IPS-18c (cell line): ENCODE measurements at regions not wholly inside any gene's neighbourhood (a gene's known extent, or its start where the extent isn't known, plus 50 kb on each side); places are given as distances from the start of the nearest gene placed in this dataset.

Experiments
- H3K4me3 ChIP-seq: 2 replicates; pipeline ENCODE4 v1.7.0; 2013; ENCODE audit warnings: low read depth, mild to moderate bottlenecking, low read length, moderate library complexity; ENCODE audit not compliant: insufficient read depth
- H3K9me3 ChIP-seq: one replicate; pipeline ENCODE4 v1.6.1; 2013; ENCODE audit warnings: mild to moderate bottlenecking, low read length, moderate library complexity; ENCODE audit not compliant: control insufficient read depth, insufficient read depth

DNA sequence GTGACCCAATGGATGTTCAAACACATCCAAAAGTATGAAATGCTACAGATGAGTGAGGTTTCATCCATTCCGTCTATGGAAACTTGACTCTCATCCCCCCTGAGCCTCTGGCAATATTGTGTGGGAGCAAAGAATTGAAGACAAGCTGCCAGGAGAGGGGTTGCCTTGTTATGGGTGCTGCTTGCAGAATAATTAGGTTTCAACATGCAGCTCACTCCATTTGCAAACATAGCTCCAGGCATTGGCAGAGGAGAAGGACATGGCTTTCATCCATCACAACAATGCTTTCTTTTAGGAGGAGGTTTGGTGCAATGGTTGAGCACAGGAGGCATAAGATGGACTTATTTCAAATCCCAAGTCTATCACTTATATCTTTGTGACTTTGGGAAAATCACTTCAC, 220.7 kb upstream of the SRRM4 start:
- H3K4me3 ChIP-seq: no peak overlapping the region
- no peaks in the 10 kb centered on the region for H3K9me3 ChIP-seq

DNA sequence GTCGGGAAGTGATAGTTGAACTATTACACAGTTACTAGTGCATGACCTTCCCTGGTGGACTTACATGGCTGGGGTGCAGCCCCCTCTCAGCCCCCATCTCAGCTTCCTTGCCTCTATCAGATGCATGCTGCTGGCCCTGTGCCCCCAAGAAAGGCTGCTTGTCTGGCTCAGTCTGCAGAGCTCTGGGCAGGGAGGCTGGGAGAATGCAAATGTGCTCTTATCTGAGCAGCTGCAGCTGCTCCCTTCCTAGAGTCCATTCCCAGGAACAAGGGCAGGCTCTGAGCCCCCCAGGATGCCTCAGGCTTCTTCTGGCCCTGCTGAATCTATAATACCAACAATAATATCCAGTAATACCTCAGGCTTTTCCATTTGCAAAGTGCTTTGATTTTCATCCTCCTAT, 218.1 kb upstream of the SRRM4 start:
- no peaks in the 10 kb centered on the region for H3K9me3 ChIP-seq
- H3K4me3 ChIP-seq: no peak overlapping the region

DNA sequence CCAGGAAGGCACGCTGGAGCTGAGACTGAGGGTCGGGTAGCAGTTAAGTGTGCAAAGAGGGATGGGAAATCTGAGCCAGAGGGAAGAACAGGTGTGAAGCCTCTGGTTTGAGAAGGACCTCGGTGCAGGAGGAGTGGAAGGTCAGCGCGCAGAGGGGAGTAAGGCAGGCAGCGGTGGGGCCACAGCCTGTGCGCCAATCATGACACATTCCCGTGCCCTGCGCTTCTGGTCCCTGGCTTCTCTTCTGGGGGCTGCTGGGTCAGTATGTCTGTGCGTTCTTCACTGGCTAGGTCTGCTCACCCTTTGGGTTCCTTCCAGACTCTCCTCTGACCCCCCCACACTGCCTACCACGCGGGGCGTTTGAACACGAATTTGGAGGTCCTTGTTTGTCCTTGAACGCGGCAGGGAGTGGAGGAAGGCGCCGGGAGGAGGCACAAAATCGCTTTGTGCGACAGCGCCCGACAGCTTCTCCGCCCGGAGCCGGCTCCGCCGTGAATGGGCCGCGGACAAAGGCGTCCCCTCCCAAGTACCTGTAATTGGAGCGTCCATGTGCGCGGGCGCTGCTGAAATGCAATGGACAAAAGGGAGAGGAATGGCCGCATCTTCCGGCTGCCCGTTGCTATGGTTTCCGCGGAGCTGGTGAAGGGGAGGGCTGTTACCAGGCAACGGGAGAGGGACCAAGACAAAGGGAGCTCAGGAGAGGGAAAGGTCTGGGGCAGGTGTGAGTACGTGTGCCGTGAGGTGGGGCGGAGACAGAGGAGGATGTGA, 207.2 kb upstream of the SRRM4 start:
- Histone ChIP-seq H3K9me3 (peaks cover 2% of the 10 kb centered on the region), H3K4me3 (peak overlapping the region; percentile 49)

DNA sequence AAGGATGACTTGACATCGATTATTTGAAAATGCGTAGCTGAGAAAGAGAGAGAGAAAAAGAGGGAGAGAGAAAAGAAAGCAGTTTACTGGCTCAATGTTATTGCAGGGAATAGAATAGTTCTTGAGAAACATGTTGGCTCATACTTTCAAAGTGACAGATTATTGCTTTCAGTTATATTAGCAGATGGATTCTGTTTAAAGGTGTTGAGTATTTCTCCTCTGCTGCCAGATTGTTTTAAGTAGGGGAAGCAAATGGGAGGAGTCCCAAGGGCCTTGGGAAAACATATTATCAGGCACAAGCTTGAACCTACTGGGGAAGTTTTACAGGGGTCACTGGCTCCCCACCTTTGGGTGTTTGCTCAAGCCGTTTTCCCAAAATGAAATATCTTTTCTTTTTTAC, 203.8 kb upstream of the SRRM4 start:
- H3K4me3 ChIP-seq: no peak overlapping the region
- H3K9me3 ChIP-seq: peaks cover 2% of the 10 kb centered on the region

DNA sequence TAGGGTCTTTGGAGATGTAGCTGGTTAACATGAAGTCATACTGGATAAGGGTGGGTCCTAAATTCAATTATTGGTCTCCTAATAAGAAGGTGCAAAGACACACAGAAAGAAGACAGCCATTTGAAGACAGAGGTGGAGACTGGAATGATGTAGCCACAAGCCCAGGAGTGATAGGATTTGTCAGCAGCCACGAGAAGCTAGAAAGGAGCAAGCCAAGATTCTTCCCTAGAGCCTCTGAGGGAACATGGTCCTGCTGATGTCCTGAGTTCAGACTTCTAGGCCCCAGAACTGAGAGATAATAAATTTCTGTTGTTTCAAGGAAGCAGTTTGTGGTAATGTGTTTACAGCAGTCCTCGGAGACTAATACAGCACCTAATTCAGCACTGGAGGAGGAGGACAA, 203.3 kb upstream of the SRRM4 start:
- no peaks in the 10 kb centered on the region for H3K9me3 ChIP-seq
- no peak overlapping the region for H3K4me3 ChIP-seq

DNA sequence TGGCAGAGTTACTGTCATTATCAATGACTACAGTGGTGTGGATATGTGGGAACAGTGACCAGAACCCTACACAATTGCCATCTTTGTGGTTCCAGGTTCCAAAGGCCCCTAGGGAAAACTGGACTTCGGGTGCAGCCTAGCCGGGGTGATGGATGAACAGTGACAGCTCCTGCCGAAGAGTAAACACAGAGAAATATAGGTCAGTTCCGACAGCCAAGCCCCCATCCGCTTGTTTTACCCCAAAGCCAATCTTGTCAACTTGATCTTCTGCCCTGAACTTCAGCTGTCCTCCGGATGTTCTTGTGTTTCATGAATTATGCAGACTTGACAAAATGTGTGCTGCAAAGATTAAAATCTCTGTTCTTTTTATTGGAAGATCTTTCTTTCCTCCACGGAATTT, 200.4 kb upstream of the SRRM4 start:
- Histone ChIP-seq H3K9me3 (no peaks in the 10 kb centered on the region), H3K4me3 (no peak overlapping the region)

DNA sequence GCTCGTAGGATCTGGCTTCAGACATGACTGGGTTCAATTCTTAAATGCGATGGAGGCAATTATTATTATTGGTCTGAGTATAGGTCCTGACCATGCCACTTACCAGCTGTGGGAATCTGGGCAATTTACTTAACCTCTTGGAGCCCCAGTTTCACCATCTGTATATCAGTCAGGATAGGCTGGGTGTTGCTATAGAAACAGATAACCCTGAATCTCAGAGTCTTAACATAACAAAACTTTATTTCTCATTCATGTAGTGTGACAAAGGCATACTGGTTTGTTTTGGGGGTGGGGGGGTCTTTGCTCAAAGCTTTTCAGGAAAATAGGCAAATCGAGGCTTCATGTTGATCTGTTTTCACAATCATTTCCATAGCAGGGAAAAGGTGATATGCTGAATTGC, 199.6 kb upstream of the SRRM4 start:
- Histone ChIP-seq H3K9me3 (no peaks in the 10 kb centered on the region), H3K4me3 (no peak overlapping the region)

DNA sequence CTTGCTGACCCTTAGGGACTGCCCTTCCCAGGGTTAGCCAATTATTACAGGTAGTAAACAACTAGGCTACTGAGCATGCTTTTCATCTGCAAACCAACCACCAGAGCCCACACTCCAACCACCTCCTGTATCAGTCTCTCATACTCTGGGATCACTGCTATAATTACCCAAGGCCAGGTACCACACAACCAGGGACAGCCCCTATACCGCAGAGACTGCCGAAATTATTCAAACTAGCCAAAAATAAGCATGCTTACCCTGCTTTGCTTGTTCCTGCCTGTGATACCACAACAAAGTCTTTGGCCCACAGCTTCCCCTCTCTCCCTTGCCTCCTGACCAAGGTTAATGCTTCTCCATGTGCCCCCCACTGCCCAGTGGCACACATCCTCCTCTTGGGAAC, 197.6 kb upstream of the SRRM4 start:
- no peaks in the 10 kb centered on the region for H3K9me3 ChIP-seq
- H3K4me3 ChIP-seq: no peak overlapping the region

DNA sequence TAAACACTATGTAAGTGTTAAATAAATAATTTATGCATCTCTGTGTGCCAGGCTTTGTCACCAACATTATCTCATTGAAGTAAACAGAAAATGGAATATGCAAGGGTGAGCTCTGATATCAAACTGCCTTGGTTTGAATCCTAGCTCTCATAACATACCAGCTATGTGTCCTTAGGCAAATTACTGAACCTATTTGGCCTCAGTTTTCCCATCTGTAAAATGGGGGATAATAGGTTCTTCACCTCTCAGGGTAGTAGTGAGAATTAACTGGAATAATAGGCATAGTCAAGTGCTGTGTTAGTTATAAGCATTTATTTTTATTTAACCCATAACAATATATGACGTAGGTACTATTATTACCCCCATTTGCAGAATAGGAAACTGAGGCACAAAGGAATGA, 190.8 kb upstream of the SRRM4 start:
- H3K4me3 ChIP-seq: no peak overlapping the region
- H3K9me3 ChIP-seq: no peaks in the 10 kb centered on the region

DNA sequence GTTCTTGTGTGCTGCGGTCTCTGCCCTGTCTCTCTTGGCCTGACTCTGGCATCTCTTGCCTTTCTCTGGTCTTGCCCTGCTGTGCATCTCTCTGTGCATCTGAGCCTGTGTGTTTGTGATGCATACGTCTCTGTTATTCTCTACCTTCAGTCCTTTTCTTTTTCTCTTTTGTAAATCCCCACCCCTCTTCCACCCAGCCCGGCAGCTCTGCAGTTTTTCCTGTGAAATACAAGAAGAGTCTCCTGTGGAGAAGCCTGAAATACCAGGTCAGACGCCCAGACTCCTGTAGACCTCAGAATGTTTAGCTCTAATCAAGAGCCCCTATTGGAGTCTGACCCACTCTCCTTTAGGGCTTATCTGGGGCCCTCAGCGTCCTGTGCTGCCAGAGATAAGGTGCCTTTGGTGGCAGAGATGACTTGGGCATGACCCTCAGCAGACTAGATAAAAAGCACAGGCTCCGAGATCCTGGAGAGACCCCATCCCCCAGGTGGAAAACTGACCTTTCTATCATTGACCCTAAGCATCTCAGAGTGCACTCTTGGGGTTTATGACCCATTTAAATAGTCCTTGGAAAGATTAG, 167.5 kb upstream of the SRRM4 start:
- no peaks in the 10 kb centered on the region for H3K9me3 ChIP-seq
- no peak overlapping the region for H3K4me3 ChIP-seq

DNA sequence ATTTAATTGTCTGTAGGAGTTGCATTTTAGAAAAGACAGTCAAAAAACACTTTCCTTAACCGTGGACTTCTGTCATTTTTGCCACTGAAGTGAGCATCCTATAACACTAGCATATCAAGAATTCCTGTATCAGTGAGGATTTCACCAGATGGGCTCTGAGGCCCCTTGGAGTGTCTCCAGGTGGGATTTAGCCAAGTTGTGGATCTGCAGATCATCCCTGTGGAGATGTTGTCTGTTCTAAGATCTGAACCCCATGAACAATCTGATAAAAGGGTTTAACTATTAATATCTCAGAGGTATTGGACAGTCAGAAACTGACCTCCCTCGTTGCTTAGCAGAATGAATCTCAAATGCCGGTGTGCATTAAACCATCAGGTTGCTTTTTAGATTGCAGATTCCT, 165.0 kb upstream of the SRRM4 start:
- Histone ChIP-seq H3K9me3 (no peaks in the 10 kb centered on the region), H3K4me3 (no peak overlapping the region)

DNA sequence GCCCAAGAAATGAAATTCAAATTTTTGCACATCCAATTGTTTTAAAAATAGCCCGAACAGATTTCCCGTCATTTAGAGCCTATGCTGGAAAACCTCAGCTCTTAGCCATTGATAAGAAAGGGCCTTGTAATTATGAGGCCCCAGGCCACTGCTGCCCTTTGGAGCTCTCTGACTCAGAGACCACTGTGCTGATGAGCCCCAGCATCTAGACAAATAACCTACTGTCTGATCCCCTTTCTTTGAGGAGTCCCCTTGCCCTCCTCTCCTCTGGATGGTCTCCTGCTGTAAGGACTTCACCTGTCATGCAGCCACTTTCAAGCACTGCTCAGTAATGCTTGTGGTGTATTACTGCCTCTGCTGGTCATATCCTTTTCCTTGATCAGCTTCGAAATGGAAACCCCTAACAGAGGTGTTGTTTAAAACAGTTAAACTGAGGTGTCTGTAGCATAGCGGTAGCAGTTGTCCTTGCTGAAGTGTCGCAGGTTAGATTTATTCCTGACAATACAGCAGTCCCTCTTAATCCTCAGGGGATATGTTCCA, 159.9 kb upstream of the SRRM4 start:
- no peak overlapping the region for H3K4me3 ChIP-seq
- H3K9me3 ChIP-seq: no peaks in the 10 kb centered on the region

DNA sequence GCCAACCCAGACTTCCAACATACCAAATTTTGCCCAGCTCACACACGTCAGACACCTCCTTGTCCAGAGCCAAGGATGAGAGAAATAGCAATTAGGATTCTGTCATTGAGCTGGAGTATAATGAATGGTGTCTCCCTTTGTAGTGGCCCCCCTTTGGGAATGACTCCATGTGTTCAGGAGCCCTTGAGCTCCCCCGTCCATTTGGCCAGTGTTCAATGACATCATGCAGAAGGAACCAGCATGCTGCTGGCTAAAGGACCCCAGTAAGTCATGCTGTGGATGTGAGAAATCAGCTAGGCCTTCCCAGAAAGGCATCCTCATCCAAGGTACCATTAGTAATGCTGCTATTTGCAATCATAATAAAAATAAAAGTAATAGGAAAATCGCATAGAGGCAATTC, 158.8 kb upstream of the SRRM4 start:
- H3K9me3 ChIP-seq: no peaks in the 10 kb centered on the region
- H3K4me3 ChIP-seq: no peak overlapping the region

DNA sequence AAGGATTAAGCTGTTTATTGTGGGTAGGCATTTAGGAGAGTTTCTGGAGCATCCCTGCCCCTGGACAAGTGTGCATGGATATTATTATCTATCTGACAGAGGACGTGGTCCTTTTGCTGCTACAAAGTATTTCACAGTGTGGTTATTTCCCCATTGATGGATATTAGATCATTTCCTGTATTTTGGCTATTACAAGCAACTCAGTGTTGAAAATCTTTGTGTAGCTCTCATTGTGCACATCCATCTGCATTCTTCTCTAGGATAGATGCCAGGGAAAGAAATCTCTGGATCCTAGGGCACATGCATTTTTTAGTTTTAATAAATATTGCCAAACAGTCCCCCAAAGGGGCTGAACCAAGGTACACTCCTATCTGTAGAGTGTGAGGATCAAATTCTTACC, 154.3 kb upstream of the SRRM4 start:
- H3K9me3 ChIP-seq: no peaks in the 10 kb centered on the region

DNA sequence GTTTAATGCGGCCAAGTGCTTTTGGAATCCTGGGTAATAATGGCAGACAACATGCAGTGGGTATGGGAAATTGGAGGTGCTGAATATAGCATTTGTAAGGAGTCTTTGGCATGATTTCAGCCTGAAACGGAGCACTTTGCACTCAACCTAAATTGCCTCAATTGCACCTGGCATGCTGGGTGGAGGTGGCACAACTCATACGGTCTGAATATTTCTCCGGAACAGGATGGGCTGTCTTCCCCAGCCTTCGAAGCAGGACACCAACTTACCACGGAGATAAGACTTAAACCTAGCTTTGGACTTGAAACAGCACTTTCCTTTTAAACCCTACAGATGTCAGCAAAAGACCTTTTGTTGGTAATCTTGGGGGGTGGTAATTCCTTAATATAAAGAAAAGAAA, 153.7 kb upstream of the SRRM4 start:
- Histone ChIP-seq H3K9me3 (no peaks in the 10 kb centered on the region), H3K4me3 (no peak overlapping the region)

More for the DNA sequence above, 154.3 kb upstream of the SRRM4 start:
- no peak overlapping the region for H3K4me3 ChIP-seq

DNA sequence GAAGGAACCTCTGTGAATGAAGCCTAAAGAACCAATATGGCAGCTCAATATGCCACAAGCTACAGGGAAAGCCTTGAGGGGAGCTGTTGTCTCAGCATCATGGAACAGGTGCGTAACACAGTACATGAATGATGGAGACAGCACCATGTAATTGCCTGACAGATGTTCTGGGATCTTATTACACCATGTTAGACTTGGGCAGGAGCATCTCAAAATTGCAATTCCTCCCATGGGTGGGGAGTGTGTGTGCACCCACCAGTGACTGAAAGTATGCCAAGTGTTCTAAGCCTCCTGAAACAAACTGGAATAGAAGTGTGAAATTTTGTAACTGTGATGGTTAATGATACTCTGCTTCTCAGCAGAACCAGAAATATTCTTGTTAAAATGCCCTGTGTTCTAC, 151.0 kb upstream of the SRRM4 start:
- Histone ChIP-seq H3K9me3 (no peaks in the 10 kb centered on the region), H3K4me3 (no peak overlapping the region)

DNA sequence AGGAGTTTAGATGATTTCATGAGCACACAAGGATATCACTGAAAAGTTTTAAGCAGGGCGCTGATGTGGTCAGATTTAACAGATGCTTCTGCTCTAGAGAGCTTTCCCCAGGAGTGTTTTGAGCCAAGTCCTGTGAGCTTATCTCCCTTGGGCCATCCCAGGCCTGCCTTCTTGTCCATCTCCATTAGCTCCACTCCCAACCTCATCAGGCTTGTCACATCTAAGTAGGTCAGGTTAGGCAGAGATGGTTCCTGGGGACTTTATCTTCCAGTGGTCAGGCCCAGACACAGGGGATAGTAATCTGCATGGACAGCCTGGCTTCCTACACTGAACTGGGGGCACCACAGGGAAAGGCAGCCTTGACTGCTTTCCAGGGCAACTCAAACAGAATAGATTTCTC, 145.4 kb upstream of the SRRM4 start:
- no peaks in the 10 kb centered on the region for H3K9me3 ChIP-seq
- no peak overlapping the region for H3K4me3 ChIP-seq

DNA sequence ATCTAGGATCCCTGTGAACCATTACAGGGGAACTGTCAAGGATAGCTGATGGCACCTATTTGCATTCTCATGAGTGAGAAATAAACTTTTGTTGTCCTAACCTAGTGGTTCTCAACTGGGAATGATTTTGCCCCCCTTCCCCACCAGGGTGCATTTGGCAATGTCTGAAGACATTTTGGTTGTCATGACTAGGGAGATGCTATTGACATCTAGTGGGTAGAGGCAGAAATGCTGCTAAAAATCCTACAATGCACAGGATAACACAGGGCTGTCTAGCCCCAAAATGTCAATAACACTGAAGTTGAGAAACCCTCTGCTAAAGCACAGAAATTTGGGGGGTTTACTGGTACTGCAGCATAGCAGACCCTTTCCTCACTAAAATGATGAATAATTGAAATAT, 140.9 kb upstream of the SRRM4 start:
- Histone ChIP-seq H3K4me3 (no peak overlapping the region), H3K9me3 (no peaks in the 10 kb centered on the region)

DNA sequence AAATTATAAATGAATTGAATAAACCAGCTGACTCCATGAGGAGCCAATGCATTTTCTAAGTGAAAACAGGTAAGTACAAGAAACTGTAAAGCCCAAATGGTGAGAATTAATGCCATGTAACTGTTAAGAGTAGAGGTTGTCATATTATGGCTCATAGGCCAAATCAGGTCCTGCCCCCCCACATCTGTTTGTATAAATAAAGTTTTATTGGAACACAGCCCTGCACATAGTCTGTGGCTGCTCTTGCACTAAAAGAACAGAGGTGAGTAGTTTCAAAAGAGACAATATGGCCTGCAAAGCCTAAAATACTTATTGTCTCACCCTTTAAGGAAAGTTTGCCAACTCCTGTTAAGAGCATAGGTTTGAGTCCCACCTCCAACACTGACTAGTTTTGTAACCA, 140.5 kb upstream of the SRRM4 start:
- no peak overlapping the region for H3K4me3 ChIP-seq
- no peaks in the 10 kb centered on the region for H3K9me3 ChIP-seq
